GM18867 (cell line): ENCODE measurements at regions not wholly inside any gene's neighbourhood (a gene's known extent, or its start where the extent isn't known, plus 50 kb on each side); places are given as distances from the start of the nearest gene placed in this dataset.
A peak's percentile ranks its signal among the peaks of the same experiment; 100 is the strongest.

Source experiments
- ATAC-seq: cut with Tn5 transposase; IDR thresholded peaks from one replicate; pipeline ENCODE4 v1.9.1; 2021; ENCODE audit warnings: mild to moderate bottlenecking, moderate library complexity; ENCODE audit not compliant: unreplicated experiment

DNA sequence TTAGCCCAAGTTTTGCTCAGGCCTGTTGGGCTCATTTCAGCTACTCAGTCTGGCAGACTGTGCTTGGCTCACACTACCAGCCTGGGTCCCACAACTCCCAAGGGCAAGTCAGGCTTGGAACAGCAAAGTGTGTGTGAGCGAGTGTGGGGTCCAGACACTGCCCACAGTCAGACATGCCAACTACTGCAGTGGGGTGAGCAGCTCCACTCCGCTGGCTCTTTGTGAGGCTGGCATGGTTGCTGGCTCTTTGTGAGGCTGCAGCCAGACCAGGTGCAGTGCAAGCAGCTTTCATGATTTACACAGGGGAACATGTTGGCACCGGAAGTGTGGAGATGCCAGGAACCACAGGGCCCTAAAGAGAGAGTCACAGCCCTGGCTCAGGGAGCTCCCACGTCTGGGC is 606.7 kb upstream of the FAM174A start:
- no peak for ATAC-seq

DNA sequence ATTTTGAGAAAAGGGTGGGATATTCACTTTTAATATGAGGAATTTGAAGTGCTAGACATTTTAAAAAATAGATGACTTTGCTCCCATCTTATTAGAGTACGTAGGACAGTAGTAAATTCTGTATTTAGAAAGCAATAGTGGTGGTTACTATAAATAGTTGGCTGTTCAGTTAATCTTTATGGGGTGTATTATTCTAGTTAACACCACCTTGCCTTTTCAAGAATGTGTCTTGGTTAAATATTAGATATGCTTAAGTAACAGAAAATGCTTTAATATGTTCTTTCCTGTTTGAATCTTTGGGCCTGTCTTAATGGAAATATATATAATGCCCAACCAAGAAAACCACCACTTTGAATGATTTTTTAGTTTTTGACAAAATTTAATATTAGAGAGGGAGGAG is 608.7 kb upstream of the FAM174A start:
- ATAC-seq = no peak

GRCh38 chr5:99922386-99922785 is 612.8 kb upstream of the FAM174A start:
- no peak for ATAC-seq

- no peak for ATAC-seq
These were observed 623.2 kb upstream of the FAM174A start for GRCh38 chr5:99911971-99912370.

DNA sequence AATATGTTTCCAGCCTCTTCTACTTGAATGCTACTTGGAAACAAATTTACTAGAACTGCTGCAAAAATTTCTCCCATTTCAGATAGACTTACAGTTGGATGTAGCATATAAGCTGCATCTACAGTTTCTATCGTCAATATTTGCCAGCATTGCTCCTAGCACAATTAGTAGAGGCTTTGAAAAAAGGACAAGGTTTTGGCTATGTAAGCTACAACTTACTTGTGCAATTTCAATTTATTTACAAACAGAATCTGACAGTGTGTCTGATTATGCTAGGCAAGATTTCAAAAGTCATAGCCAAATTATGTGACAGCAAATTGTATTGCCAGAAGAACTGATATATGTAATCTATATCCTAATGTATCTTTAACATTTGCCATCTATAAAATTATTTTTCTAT is 628.4 kb upstream of the FAM174A start:
- no peak for ATAC-seq

- ATAC-seq = no peak
These were observed 633.2 kb upstream of the FAM174A start for GRCh38 chr5:99901972-99902371.

DNA sequence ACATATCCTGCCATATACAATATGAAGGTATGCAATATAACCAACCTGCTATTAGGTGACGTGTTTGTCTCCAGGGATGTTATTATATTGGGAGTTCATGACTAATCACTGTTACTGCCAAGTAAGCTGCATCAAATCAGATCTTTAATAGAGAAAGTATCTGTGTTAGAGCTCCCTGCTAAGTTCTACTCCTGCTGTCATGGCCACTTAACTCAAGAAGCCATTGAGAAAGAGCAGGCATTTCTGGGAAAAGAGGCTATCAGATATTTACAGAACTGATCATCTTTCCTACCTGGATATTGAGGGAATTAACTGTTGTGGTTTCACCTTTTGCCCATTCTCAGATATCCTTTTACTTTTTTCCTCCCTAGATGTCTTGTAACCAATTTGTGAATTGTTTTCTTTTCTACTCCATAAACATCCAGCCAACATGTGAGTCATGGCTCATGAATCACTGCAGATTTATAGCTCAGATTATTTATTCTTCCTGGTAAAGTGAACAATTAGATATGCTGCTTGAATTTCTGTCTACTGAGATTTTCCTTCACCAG is 634.8 kb upstream of the FAM174A start:
- no peak for ATAC-seq

- no peak for ATAC-seq
These were observed 655.2 kb upstream of the FAM174A start for GRCh38 chr5:99879791-99880511.

DNA sequence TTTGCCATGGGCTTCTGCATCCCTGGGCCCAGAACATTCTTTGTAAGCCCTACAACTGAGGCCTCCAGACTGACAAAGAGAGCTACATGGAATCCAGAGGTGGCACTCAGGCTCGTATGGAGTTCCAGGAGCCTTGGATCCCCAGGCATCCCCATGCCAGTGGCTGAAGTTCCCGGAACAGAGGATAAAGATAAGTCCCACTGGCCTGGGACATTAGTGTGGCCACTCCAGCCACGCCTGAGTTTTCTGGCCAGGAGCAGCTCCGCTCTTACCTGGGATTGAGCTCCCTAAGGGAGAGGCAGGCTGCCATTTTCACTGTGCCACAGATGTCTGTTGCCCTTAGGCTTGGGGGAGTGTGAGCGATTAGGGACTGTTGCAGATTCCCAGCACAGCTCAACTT is 656.3 kb upstream of the FAM174A start:
- ATAC-seq = no peak

- ATAC-seq = peak; percentile 86
These were observed 668.4 kb upstream of the FAM174A start for GRCh38 chr5:99866740-99867139.

- no peak for ATAC-seq
These were observed 670.0 kb upstream of the FAM174A start for GRCh38 chr5:99865159-99865558.

DNA sequence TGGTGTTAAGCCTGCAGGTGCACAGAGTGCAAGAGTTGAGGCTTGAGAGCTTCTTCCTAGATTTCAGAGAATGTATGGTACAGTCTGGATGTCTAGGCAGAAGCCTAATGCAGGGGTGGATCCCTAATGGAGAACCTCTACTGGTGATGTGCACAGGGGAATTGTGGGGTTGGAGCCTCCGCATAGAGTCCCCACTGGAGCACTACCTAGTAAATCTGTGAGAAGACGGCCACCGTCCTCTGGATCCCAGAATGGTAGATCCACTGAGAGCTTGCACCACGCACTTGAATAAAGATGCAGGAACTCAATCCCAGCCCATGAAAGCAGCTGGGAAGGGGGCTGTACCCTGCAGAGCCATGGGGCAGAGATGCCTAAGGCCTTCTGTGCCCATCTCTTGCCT is 699.4 kb upstream of the FAM174A start:
- no peak for ATAC-seq

GRCh38 chr5:99827136-99827535 is 708.0 kb upstream of the FAM174A start:
- ATAC-seq = no peak

GRCh38 chr5:99817796-99818195 is 717.4 kb upstream of the FAM174A start:
- no peak for ATAC-seq

DNA sequence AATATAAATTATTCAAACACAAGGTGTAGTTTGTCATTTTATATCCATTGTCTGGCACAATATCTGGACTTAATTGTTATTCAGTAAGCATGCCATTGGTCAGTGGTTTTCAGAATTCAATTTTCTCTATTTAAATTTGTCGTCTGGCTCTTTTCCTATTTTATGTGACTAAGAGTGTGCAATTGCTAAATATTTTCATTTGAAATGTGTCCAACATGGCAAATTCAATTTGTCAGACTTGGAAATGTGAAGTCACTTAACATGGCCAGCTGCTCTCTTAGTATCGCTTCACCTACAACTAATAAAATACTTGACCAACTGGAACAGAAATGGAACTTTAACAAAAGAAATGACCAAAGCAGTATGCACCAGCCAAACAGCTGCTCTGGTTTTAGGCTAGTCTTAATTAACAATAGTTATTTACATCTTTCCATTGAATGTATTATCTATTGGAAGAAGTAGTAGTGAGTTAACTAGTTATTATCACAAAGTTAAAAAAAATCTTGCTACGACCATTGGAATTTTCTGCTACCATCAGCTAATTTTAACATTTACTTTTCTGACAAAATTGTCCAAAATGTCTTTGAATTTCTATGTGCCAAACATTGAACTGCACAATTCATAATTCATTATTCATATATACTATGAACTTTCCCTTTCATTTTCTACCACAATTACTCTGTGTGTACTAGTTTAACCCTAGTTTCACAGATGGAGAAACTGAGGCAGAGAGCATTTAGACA is 720.7 kb upstream of the FAM174A start:
- ATAC-seq = no peak

GRCh38 chr5:99808657-99809230 is 726.4 kb upstream of the FAM174A start:
- no peak for ATAC-seq

- no peak for ATAC-seq
These were observed 727.8 kb upstream of the FAM174A start for GRCh38 chr5:99807346-99807745.

DNA sequence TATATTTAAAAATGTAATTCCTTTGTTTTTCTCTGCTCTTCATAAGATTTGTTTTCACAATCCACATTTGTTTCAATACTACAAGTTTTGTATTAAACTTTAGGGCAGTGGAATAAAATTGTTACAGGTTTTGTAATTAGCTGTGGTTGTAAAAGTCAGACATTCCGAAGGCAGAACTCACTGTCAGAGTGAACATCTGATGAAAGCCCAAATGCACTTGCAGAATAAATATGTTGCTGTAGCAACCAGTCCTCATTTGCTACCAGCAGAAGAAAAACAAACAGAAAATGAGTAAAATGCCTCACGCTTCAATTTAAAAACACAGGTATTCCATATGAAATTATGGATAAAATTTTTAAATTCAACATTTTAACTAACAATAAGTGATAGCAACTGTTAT is 740.1 kb upstream of the FAM174A start:
- no peak for ATAC-seq

DNA sequence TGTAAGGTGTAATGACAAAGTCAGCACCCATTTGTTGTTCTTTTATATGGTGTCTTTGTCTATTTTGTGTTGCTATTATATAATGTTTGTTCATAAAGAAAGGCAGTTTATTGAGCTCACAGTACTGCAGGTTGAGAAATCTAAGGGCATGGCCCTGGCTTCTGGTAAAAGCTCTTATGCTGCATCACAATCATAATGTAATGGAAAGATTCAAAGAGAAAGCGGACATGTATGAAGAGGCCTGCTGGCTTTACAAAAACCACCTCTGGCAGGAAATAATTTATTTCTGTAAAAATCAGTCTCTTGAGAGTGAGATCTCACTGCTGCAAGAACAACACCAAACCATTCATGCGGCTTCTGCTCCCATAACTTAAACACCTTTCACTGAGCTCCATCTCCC is 746.7 kb upstream of the FAM174A start:
- no peak for ATAC-seq

DNA sequence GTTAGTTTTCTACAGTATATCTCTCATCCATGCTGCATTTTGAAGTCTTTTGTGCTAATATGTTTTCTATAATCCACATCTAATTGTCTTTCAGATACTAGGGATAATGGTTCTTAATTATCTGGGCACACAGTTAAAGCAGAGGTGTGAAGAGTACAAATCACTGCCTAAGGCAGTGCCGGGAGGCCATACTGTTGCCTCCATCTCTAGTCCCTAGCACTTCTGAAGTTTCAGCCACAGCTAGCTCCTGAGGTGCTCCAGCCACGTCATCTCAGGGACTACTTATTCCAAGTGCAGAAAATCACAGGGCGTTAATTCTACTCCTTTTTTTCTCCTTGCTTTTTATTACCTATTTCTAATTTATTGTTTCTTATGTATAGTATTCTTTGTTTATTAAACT is 760.0 kb upstream of the FAM174A start:
- no peak for ATAC-seq

DNA sequence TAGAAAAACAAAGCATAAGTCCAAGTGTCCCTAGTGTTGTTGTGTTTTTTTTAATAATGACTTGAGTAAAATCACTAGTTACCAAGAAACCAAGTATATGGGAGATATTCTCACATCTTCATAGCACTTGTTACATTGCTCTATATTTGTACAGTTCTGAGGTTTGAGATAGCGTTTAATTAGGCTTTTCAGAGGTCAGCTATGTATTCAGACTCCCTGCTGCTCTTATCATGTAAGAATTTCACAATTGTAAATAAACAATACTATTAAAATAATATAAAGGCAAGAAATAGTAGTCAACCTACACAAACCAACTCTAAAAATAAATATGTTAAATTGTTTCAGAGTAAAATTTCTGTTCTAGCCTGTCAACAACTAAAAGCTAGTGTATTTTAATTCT is 761.9 kb upstream of the FAM174A start:
- ATAC-seq = no peak

DNA sequence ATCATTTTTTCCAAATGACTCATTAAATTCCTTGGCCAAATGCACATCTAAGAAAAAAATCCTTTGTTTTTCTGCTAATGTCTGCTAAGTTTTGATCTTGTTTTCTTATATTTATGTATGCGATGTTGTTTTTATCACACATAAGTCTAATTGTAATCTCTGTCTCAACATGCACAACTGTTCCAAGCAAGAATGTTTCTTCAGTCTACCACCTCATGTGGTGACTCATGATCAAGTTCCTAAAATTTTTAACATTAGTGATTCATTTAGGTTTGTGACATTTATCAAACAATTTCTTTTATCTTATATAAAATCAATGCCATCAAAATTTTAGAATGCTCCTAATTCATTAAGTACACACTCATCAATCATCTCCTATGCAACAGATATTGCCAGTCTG is 763.9 kb upstream of the FAM174A start:
- ATAC-seq = no peak
